Astrocyte (in vitro differentiated cells and primary cell): ENCODE measurements at regions not wholly inside any gene's neighbourhood (a gene's known extent, or its start where the extent isn't known, plus 50 kb on each side); places are given as distances from the start of the nearest gene placed in this dataset.
"Not testable (repeated sequence)": the region's sequence is repeated elsewhere in the genome, so short reads cannot be mapped to it uniquely, and the experiment has no call there.

Source experiments
- DNase-seq: peaks from one replicate; pipeline ENCODE4 v3.0.0-alpha.2; 2010; ENCODE audit warnings: low read depth
- FAIRE-seq: peaks from 2 replicates; lab custom pipeline; 2011; peaks lifted over from hg19 to GRCh38; lab: Jason Lieb, UNC
- H2AFZ ChIP-seq: 2 replicates; pipeline ENCODE4 v1.6.0; 2012; ENCODE audit warnings: low read depth, low read length, inconsistent platforms
- H3K27ac ChIP-seq: 2 replicates; pipeline ENCODE4 v1.5.1; 2011; ENCODE audit warnings: low read depth, low read length, inconsistent platforms
- H3K27me3 ChIP-seq: 2 replicates; pipeline ENCODE4 v1.6.0; 2011; ENCODE audit warnings: low read length, inconsistent platforms; ENCODE audit not compliant: insufficient read depth
- H3K36me3 ChIP-seq: 2 replicates; pipeline ENCODE4 v1.5.1; 2011; ENCODE audit warnings: low read length, inconsistent platforms; ENCODE audit not compliant: insufficient read depth
- H3K4me1 ChIP-seq: 2 replicates; pipeline ENCODE4 v1.5.1; 2011; ENCODE audit warnings: low read length, inconsistent platforms; ENCODE audit not compliant: insufficient read depth
- H3K4me2 ChIP-seq: 2 replicates; pipeline ENCODE4 v1.6.0; 2012; ENCODE audit warnings: low read length, inconsistent platforms
- H3K4me3 ChIP-seq: 2 replicates; pipeline ENCODE4 v1.5.1; 2011; ENCODE audit warnings: low read depth, mild to moderate bottlenecking, low read length, inconsistent platforms; ENCODE audit not compliant: insufficient read depth
- H3K79me2 ChIP-seq: 2 replicates; pipeline ENCODE4 v1.6.0; 2012; ENCODE audit warnings: mild to moderate bottlenecking, low read length, inconsistent platforms; ENCODE audit not compliant: insufficient read depth
- H3K9ac ChIP-seq: 2 replicates; pipeline ENCODE4 v1.6.0; 2012; ENCODE audit warnings: mild to moderate bottlenecking, low read length, inconsistent platforms
- H3K9me3 ChIP-seq: 2 replicates; pipeline ENCODE4 v1.5.1; 2012; ENCODE audit warnings: low read depth, mild to moderate bottlenecking, low read length, inconsistent platforms; ENCODE audit not compliant: insufficient read depth
- H4K20me1 ChIP-seq: 2 replicates; pipeline ENCODE4 v1.6.0; 2012; ENCODE audit warnings: low read length, inconsistent platforms; ENCODE audit not compliant: insufficient read depth
- H3K27ac Mint-ChIP-seq: one replicate; pipeline ENCODE4 v1.8.0; 2021; ENCODE audit warnings: mild to moderate bottlenecking, mixed read lengths; ENCODE audit not compliant: unreplicated experiment
- H3K27me3 Mint-ChIP-seq: one replicate; pipeline ENCODE4 v1.8.0; 2021; ENCODE audit warnings: low read depth, mixed read lengths; ENCODE audit not compliant: unreplicated experiment
- H3K36me3 Mint-ChIP-seq: one replicate; pipeline ENCODE4 v1.8.0; 2021; ENCODE audit warnings: low read depth, mixed read lengths; ENCODE audit not compliant: unreplicated experiment
- H3K4me1 Mint-ChIP-seq: one replicate; pipeline ENCODE4 v1.8.0; 2021; ENCODE audit warnings: low read depth, mixed read lengths; ENCODE audit not compliant: unreplicated experiment
- H3K4me3 Mint-ChIP-seq: one replicate; pipeline ENCODE4 v1.8.0; 2021; ENCODE audit warnings: mild to moderate bottlenecking, moderate library complexity, mixed read lengths; ENCODE audit not compliant: unreplicated experiment
- H3K9me3 Mint-ChIP-seq: one replicate; pipeline ENCODE4 v1.8.0; 2021; ENCODE audit warnings: mild to moderate bottlenecking, mixed read lengths; ENCODE audit not compliant: unreplicated experiment
- CTCF ChIP-seq: IDR thresholded peaks from 2 replicates; pipeline ENCODE4 v1.5.1; 2011; ENCODE audit warnings: low read depth, mild to moderate bottlenecking, inconsistent platforms, low read length, moderate library complexity; ENCODE audit not compliant: insufficient read depth
- EZH2 ChIP-seq: IDR thresholded peaks from 2 replicates; pipeline ENCODE4 v1.6.1; 2012; ENCODE audit warnings: mild to moderate bottlenecking, low read length, inconsistent platforms; ENCODE audit not compliant: insufficient read depth

- Histone ChIP-seq H3K9me3 (no peaks in the 10 kb centered on the region), H3K9ac (no peak overlapping the region), H3K4me1 (no peaks in the 10 kb centered on the region), H3K36me3 (no peaks in the 10 kb centered on the region), H3K4me2 (no peak overlapping the region), H3K4me3 (no peak overlapping the region), H4K20me1 (no peaks in the 10 kb centered on the region), H3K79me2 (no peaks in the 10 kb centered on the region), H3K27ac (no peak overlapping the region), H2AFZ (no peak overlapping the region), H3K27me3 (no peaks in the 10 kb centered on the region)
- no peak for TF ChIP-seq CTCF
- TF ChIP-seq EZH2: no peak
- DNase-seq (no peak), FAIRE-seq (no peak)
- Mint-ChIP-seq H3K36me3 (no peaks in the 10 kb centered on the region), H3K27me3 (no peaks in the 10 kb centered on the region), H3K9me3 (no peaks in the 10 kb centered on the region), H3K4me1 (no peaks in the 10 kb centered on the region), H3K27ac (no peak overlapping the region), H3K4me3 (no peak overlapping the region)
Measured at GRCh38 chr1:182328591-182328990, 63.0 kb downstream of the GLUL start.

DNA sequence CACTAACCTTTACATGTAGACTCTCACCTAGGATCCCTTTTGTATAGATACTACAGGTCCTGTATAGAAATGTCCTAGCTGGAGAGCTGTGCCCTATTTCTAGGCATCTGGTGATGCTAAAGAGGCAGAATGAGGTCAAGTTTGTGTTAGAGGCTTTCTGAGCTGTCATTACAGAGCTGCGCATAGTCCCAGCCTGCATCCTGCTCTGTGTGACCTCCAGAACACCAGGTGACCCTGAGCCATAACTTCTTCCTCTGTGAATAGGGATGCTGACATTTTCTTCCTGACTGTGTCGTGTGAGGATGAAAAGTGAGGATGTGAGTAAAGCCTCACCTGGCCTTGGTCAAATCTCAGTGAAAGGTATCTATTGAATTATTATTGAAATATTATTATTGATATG, 66.3 kb downstream of the GLUL start:
- FAIRE-seq (no peak), DNase-seq (no peak)
- Histone ChIP-seq H3K27me3 (no peaks in the 10 kb centered on the region), H4K20me1 (no peaks in the 10 kb centered on the region), H3K27ac (no peak overlapping the region), H2AFZ (no peak overlapping the region), H3K4me2 (no peak overlapping the region), H3K79me2 (no peaks in the 10 kb centered on the region), H3K9me3 (no peaks in the 10 kb centered on the region), H3K4me3 (no peak overlapping the region), H3K36me3 (no peaks in the 10 kb centered on the region), H3K9ac (no peak overlapping the region), H3K4me1 (no peaks in the 10 kb centered on the region)
- H3K4me1 Mint-ChIP-seq: no peaks in the 10 kb centered on the region
- no peaks in the 10 kb centered on the region for H3K9me3 Mint-ChIP-seq
- H3K4me3 Mint-ChIP-seq: no peak overlapping the region
- no peaks in the 10 kb centered on the region for H3K36me3 Mint-ChIP-seq
- no peak for TF ChIP-seq CTCF
- no peak for TF ChIP-seq EZH2
- H3K27ac Mint-ChIP-seq: no peak overlapping the region
- H3K27me3 Mint-ChIP-seq: no peaks in the 10 kb centered on the region

DNA sequence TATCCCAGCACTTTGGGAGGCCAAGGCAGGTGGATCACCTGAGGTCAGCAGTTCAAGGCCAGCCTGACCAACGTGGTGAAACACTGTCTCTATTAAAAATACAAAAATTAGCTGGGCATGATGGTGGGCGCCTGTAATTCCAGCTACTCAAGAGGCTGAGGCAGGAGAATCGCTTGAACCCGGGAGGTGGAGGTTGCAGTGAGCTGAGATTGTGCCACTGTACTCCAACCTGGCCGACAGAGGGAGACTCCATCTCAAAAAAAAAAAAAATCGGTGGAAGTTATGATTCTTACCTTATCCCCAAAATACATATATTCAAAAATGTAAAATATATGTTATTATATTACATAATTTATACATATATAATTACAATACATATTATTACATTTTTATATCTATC, 70.1 kb downstream of the GLUL start:
- not testable (repeated sequence) for H4K20me1 ChIP-seq, H2AFZ ChIP-seq, H3K27ac ChIP-seq, H3K4me3 ChIP-seq, H3K4me1 ChIP-seq, H3K36me3 Mint-ChIP-seq, DNase-seq, H3K9me3 Mint-ChIP-seq, H3K27me3 ChIP-seq, H3K4me2 ChIP-seq, H3K36me3 ChIP-seq, H3K9ac ChIP-seq, H3K4me3 Mint-ChIP-seq, H3K9me3 ChIP-seq, H3K4me1 Mint-ChIP-seq, H3K27ac Mint-ChIP-seq, H3K79me2 ChIP-seq, FAIRE-seq
- peaks cover 10% of the 10 kb centered on the region for H3K27me3 Mint-ChIP-seq
